Liver (tissue), 8 donors: ENCODE measurements at regions not wholly inside any gene's neighbourhood (a gene's known extent, or its start where the extent isn't known, plus 50 kb on each side); places are given as distances from the start of the nearest gene placed in this dataset.

Experiments used
- DNase-seq: peaks from one replicate; pipeline ENCODE4 v3.0.0-alpha.2; 2017; ENCODE audit warnings: low spot score
- H3K27ac ChIP-seq, 2 donors: one replicate each; pipeline ENCODE4 v1.7.0; 2013; ENCODE audit warnings: inconsistent platforms in 2 of 2, low read length in 2 of 2, control low read depth in 1 of 2, low read depth in 1 of 2, mild to moderate bottlenecking in 1 of 2
- H3K27me3 ChIP-seq, 4 donors: one replicate each; pipeline versions ENCODE4 v1.6.1 to v1.7.0; 2013; ENCODE audit warnings: low read length in 3 of 4, inconsistent platforms in 1 of 4, mild to moderate bottlenecking in 1 of 4, moderate library complexity in 1 of 4; ENCODE audit not compliant: control insufficient read depth in 4 of 4, insufficient read depth in 4 of 4
- H3K36me3 ChIP-seq, 4 donors: one replicate each; pipeline versions ENCODE4 v1.6.1 to v1.7.0; 2013; ENCODE audit warnings: low read length in 3 of 4, mild to moderate bottlenecking in 3 of 4, low read depth in 1 of 4, moderate library complexity in 1 of 4; ENCODE audit not compliant: control insufficient read depth in 4 of 4, insufficient read depth in 3 of 4
- H3K4me1 ChIP-seq, 4 donors: one replicate each; pipeline versions ENCODE4 v1.6.1 to v1.7.0; 2013; ENCODE audit warnings: low read length in 3 of 4, mild to moderate bottlenecking in 3 of 4, moderate library complexity in 1 of 4; ENCODE audit not compliant: control insufficient read depth in 4 of 4, insufficient read depth in 4 of 4
- H3K4me3 ChIP-seq, 3 donors: one replicate each; pipeline versions ENCODE4 v1.6.1 to v1.7.0; 2013; ENCODE audit warnings: low read length in 3 of 3, control low read depth in 1 of 3, low read depth in 1 of 3, mild to moderate bottlenecking in 1 of 3
- H3K9ac ChIP-seq, 2 donors: one replicate each; pipeline ENCODE4 v1.7.0; 2013; ENCODE audit warnings: low read length in 2 of 2, mild to moderate bottlenecking in 2 of 2, moderate library complexity in 2 of 2, control low read depth in 1 of 2, low read depth in 1 of 2
- H3K9me3 ChIP-seq, 4 donors: one replicate each; pipeline versions ENCODE4 v1.6.1 to v1.7.0; 2013; ENCODE audit warnings: low read length in 3 of 4; ENCODE audit not compliant: control insufficient read depth in 4 of 4
- ATF3 ChIP-seq: IDR thresholded peaks from 2 replicates; pipeline ENCODE4 v1.6.1; 2016; ENCODE audit warnings: antibody characterized with exemption
- CTCF ChIP-seq: fragments of 150-350 bp; IDR thresholded peaks from 2 replicates; pipeline ENCODE4 v1.5.1; 2017; ENCODE audit warnings: improper control_type of control experiment, low read depth, low read length; ENCODE audit not compliant: missing input control
- EGR1 ChIP-seq, 2 donors: IDR thresholded peaks; 2 replicates each; pipeline ENCODE4 v1.6.1; 2016 to 2018; ENCODE audit warnings: antibody characterized with exemption in 2 of 2, low read depth in 2 of 2
- FOXA1 ChIP-seq: IDR thresholded peaks from 2 replicates; pipeline ENCODE4 v1.6.1; 2016; ENCODE audit warnings: antibody characterized with exemption
- GABPA ChIP-seq, 2 donors: IDR thresholded peaks in 1 of 2; conservative IDR thresholded peaks in 1 of 2; 2 replicates each; pipeline ENCODE4 v1.6.1; 2016; ENCODE audit warnings: antibody characterized with exemption in 2 of 2, mild to moderate bottlenecking in 1 of 2, moderate library complexity in 1 of 2
- HNF4A ChIP-seq, 2 donors: conservative IDR thresholded peaks; 2 replicates each; pipeline ENCODE4 v1.6.1; 2016; ENCODE audit warnings: antibody characterized with exemption in 2 of 2, mild to moderate bottlenecking in 2 of 2
- HNF4G ChIP-seq: IDR thresholded peaks from 2 replicates; pipeline ENCODE4 v1.6.1; 2016; ENCODE audit warnings: antibody characterized with exemption
- JUND ChIP-seq, 2 donors: IDR thresholded peaks; 2 replicates each; pipeline ENCODE4 v1.6.1; 2016; ENCODE audit warnings: antibody characterized with exemption in 2 of 2
- MAX ChIP-seq: IDR thresholded peaks from 2 replicates; pipeline ENCODE4 v1.6.1; 2016; ENCODE audit warnings: antibody characterized with exemption
- NR2F2 ChIP-seq: IDR thresholded peaks from 2 replicates; pipeline ENCODE4 v1.6.1; 2016; ENCODE audit warnings: antibody characterized with exemption
- RAD21 ChIP-seq, 2 donors: IDR thresholded peaks; 2 replicates each; pipeline ENCODE4 v1.6.1; 2016; ENCODE audit warnings: antibody characterized with exemption in 2 of 2, mild to moderate bottlenecking in 2 of 2
- REST ChIP-seq: IDR thresholded peaks from 2 replicates; pipeline ENCODE4 v1.6.1; 2016; ENCODE audit warnings: antibody characterized with exemption, mild to moderate bottlenecking
- SP1 ChIP-seq: IDR thresholded peaks from 2 replicates; pipeline ENCODE4 v1.6.1; 2018; ENCODE audit warnings: antibody characterized with exemption, mild to moderate bottlenecking
- TAF1 ChIP-seq: conservative IDR thresholded peaks from 2 replicates; pipeline ENCODE4 v1.6.1; 2016; ENCODE audit warnings: antibody characterized with exemption, mild to moderate bottlenecking
- YY1 ChIP-seq: IDR thresholded peaks from 2 replicates; pipeline ENCODE4 v1.6.1; 2016; ENCODE audit warnings: antibody characterized with exemption, mild to moderate bottlenecking
- ZBTB33 ChIP-seq: IDR thresholded peaks from 2 replicates; pipeline ENCODE4 v1.6.1; 2016; ENCODE audit warnings: antibody characterized with exemption
- WGBS: extraction: QIAGEN DNeasy Blood & Tissue Kit; methylation state at CpG from one replicate; pipeline ENCODE4 v1.1.7; 2013; 5-methylcytosine and 5-hydroxymethylcytosine counted together
- donor health status: healthy.
- donor health status: healthy.
- donor health status: healthy.
- donor health status: healthy.
- donor health status: healthy.

GRCh38 chr13:102933122-102933521, 87.3 kb downstream of the ERCC5 start:
- no peak for TF ChIP-seq GABPA (IDR thresholded peaks at IDR 0.05 in 1 of 2, conservative IDR thresholded peaks at IDR 0.05 in 1 of 2)
- TF ChIP-seq TAF1: no peak
- TF ChIP-seq RAD21 (IDR thresholded peaks at IDR 0.05): no peak
- TF ChIP-seq HNF4G: no peak
- no peak for TF ChIP-seq ATF3
- no peak for TF ChIP-seq FOXA1
- no peak for TF ChIP-seq SP1
- TF ChIP-seq HNF4A (conservative IDR thresholded peaks at IDR 0.05): no peak
- no peak for TF ChIP-seq ZBTB33
- TF ChIP-seq YY1: no peak
- no peak for TF ChIP-seq CTCF
- Histone ChIP-seq H3K9me3 (no peaks in the 10 kb centered on the region), H3K9ac (no peak overlapping the region), H3K4me3 (no peak overlapping the region), H3K36me3 (no peaks in the 10 kb centered on the region), H3K27ac (no peak overlapping the region), H3K27me3 (no peaks in the 10 kb centered on the region), H3K4me1 (no peaks in the 10 kb centered on the region)
- DNase-seq: no peak
- 80% methylated on average over 6 of the region's 6 CpGs for WGBS

GRCh38 chr13:102932331-102932730, 86.5 kb downstream of the ERCC5 start:
- Histone ChIP-seq H3K9me3 (no peaks in the 10 kb centered on the region), H3K27me3 (no peaks in the 10 kb centered on the region), H3K27ac (no peak overlapping the region), H3K9ac (no peak overlapping the region), H3K4me3 (no peak overlapping the region), H3K4me1 (no peaks in the 10 kb centered on the region), H3K36me3 (no peaks in the 10 kb centered on the region)
- TF ChIP-seq GABPA (IDR thresholded peaks at IDR 0.05 in 1 of 2, conservative IDR thresholded peaks at IDR 0.05 in 1 of 2): no peak
- TF ChIP-seq HNF4A (conservative IDR thresholded peaks at IDR 0.05): no peak
- TF ChIP-seq HNF4G: no peak
- no peak for TF ChIP-seq ZBTB33
- no peak for TF ChIP-seq TAF1
- no peak for TF ChIP-seq FOXA1
- no peak for TF ChIP-seq REST
- TF ChIP-seq YY1: no peak
- TF ChIP-seq NR2F2: no peak
- no peak for TF ChIP-seq JUND (IDR thresholded peaks at IDR 0.05)
- no peak for TF ChIP-seq EGR1 (IDR thresholded peaks at IDR 0.05; ENCODE audit: low read depth in 2 of 2)
- no peak for TF ChIP-seq MAX
- TF ChIP-seq ATF3: no peak
- DNase-seq: no peak
- 59% methylated on average over 4 of the region's 4 CpGs for WGBS
